Mucosa of descending colon (tissue), 3 donors: ENCODE measurements at regions not wholly inside any gene's neighbourhood (a gene's known extent, or its start where the extent isn't known, plus 50 kb on each side); places are given as distances from the start of the nearest gene placed in this dataset.

ENCODE experiments used
- ATAC-seq: fragments of 200-7000 bp; cut with Tn5 transposase; one replicate; pipeline ENCODE4 v1.9.1; 2020; ENCODE audit warnings: mild to moderate bottlenecking, moderate library complexity
- DNase-seq, 3 donors: peaks; one replicate each; pipeline ENCODE4 v3.0.0-alpha.2; 2020
- H3K36me3 ChIP-seq: fragments of 200-600 bp; one replicate; pipeline ENCODE4 v1.8.0; 2021; ENCODE audit warnings: low read depth, mild to moderate bottlenecking
- H3K4me1 ChIP-seq: fragments of 200-600 bp; one replicate; pipeline ENCODE4 v1.8.0; 2021; ENCODE audit warnings: low read depth, mild to moderate bottlenecking
- H3K4me3 ChIP-seq: fragments of 200-600 bp; one replicate; pipeline ENCODE4 v1.8.0; 2021; ENCODE audit warnings: mild to moderate bottlenecking
- H3K9me3 ChIP-seq: fragments of 200-600 bp; one replicate; pipeline ENCODE4 v1.8.0; 2021; ENCODE audit warnings: mild to moderate bottlenecking
- intact Hi-C, 2 donors: fragments of 100-400 bp; cut with DNase I in 1 of 2; cut with micrococcal nuclease in 1 of 2; formaldehyde crosslinking; loops; one replicate each; pipeline versions ENCODE4 v1.11.0 to v1.11.1; 2022; cut with DNase I, micrococcal nuclease
- TF ChIP-seq, protein P1 (sequence below): fragments of 200-600 bp; IDR thresholded peaks from one replicate; pipeline ENCODE4 v1.8.0; 2022; ENCODE audit warnings: antibody characterized with exemption, mild to moderate bottlenecking
- donor health status: DM: no; HTN: no; CAD: no; lungs with moderate emphysema.
- donor health status: DM: no; HTN: no; CAD: no.
- donor health status: DM: no; HTN: yes; CAD: no.

DNA sequence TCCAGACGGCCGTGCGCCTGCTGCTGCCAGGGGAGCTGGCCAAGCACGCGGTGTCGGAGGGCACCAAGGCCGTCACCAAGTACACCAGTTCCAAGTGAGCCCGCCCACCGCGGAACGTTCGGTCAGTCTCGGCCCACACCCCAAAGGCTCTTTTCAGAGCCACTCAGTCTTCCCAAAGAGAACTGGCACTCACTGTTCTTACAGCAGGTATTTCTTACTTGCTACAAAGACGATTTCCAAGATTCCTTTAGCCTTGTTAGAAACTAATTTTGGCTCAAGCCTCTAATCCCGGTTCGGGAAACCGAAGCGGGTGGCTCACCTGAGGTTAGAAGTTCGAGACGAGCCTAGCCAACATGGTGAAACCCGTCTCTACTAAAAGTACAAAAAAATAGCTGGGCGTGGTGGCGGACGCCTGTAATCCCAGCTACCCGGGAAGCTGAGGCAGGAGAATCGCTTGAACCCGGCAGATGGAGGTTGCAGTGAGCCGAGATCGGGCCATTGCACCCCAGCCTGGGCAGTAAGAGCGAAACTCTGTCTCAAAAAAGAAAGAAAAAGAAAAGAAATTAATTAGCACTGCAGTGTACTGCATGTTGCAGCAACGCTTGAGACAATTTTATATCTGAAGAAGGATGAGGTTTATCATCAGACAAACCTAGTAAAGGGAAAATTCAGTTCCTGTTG lies 73.1 kb downstream of the OR2B2 start:
- no peaks in the 10 kb centered on the region for H3K36me3 ChIP-seq
- ATAC-seq, result peak; percentile 36
- DNase-seq, result peak in 2 of 3 donors; percentile 37 to 54
- TF ChIP-seq, protein P1, sequence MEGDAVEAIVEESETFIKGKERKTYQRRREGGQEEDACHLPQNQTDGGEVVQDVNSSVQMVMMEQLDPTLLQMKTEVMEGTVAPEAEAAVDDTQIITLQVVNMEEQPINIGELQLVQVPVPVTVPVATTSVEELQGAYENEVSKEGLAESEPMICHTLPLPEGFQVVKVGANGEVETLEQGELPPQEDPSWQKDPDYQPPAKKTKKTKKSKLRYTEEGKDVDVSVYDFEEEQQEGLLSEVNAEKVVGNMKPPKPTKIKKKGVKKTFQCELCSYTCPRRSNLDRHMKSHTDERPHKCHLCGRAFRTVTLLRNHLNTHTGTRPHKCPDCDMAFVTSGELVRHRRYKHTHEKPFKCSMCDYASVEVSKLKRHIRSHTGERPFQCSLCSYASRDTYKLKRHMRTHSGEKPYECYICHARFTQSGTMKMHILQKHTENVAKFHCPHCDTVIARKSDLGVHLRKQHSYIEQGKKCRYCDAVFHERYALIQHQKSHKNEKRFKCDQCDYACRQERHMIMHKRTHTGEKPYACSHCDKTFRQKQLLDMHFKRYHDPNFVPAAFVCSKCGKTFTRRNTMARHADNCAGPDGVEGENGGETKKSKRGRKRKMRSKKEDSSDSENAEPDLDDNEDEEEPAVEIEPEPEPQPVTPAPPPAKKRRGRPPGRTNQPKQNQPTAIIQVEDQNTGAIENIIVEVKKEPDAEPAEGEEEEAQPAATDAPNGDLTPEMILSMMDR, result no peak
- intact Hi-C loops, result no loop called here
- peaks cover 3% of the 10 kb centered on the region for H3K4me1 ChIP-seq
- peak overlapping the region; percentile 24 for H3K4me3 ChIP-seq
- H3K9me3 ChIP-seq, result no peaks in the 10 kb centered on the region

DNA sequence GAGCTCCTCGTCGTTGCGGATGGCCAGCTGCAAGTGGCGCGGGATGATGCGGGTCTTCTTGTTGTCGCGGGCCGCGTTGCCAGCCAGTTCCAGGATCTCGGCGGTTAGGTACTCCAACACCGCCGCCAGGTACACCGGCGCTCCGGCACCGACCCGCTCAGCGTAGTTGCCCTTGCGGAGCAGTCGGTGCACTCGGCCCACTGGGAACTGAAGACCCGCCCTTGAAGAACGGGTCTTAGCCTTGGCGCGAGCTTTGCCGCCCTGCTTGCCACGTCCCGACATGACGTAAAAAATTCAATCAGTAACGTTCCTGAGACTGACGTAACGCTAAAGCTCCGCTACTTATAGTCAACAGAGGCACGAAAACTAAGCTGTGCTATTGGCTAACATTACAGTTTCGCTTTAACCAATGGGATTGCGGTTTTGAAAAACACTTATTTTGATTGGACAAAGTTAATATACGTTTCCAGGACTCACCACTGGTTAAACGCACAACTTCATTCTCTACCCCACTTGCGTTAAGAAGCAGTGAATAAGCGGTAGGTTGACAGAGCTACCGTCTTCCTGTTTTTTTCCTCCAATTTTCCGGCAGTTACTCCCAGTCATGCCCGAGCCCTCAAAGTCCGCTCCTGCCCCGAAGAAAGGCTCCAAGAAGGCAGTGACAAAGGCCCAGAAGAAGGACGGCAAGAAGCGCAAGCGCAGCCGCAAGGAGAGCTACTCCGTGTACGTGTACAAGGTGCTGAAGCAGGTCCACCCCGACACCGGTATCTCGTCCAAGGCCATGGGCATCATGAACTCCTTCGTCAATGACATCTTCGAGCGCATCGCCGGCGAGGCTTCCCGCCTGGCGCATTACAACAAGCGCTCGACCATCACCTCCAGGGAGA lies 73.9 kb downstream of the OR2B2 start:
- ATAC-seq (peak; percentile 84), DNase-seq (peak; percentile 85 to 93 (median 87))
- TF ChIP-seq, protein P1, result no peak
- peak overlapping the region; percentile 33 for H3K4me3 ChIP-seq
- no peaks in the 10 kb centered on the region for H3K36me3 ChIP-seq
- no peaks in the 10 kb centered on the region for H3K9me3 ChIP-seq
- H3K4me1 ChIP-seq, result peaks cover 3% of the 10 kb centered on the region
- intact Hi-C loops, result no loop called here

DNA sequence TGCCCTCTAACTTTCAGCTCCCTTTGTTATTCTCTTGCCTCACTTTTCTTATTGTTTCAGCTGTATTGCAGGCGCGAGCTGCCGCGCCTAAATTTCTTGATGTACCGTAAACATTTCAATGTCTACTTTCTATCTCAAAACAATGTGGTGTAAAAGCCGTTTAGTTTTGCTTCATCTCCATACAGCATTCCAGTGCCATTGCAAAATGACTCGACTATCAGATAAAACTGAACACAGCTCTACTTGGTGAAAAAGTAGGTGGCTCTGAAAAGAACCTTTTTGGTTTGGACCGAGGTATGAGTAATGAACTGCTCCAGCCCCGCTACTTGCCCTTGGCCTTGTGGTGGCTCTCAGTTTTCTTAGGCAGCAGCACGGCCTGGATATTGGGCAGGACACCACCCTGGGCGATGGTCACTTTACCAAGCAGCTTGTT lies 74.6 kb downstream of the OR2B2 start:
- Histone ChIP-seq H3K36me3 (no peaks in the 10 kb centered on the region), H3K4me1 (peaks cover 3% of the 10 kb centered on the region), H3K4me3 (peak overlapping the region; percentile 33), H3K9me3 (no peaks in the 10 kb centered on the region)
- intact Hi-C loops, result no loop called here
- ATAC-seq (peak; percentile 29), DNase-seq (no peak)
- TF ChIP-seq, protein P1, result no peak

DNA sequence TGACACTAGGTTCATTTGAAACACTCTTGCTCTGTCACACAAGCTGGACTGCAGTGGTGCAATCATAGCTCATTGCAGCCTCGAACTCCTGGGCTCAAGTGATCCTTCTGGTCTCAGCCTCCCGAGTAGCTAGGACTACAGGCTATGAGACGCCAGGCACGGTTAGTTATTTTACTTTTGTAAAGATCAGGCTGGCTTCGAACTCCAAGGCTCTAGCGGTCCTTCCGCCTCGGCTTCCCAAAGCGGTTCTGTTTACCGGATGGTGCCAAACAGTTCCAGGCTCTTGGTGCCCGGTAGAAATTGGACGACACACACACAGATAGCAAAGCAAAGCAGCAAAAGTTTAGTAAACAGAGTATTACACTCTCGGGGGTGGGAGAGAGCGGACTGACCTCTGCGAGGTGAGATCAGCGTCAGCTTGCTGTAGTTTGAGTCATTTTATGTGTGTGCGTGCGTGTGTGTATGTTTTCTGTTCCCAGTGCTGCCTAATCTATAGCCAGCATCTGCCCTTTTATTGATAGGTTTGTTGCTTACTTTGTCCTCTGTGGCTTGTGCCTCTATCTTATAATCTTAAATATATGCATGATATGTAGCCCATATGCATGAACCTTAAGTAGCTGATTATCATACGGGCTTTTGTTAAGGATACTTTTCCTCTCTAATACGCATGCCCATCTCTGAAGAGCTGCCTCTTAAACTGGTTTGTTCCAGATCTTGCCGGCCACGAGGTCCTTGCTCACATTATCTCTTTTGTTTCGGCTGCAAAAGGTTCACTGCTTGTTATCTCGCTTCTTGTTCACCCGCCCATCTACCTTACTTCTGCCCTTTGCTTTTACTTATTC lies 75.2 kb downstream of the OR2B2 start:
- ATAC-seq (peak; percentile 69), DNase-seq (peak; percentile 64 to 82 (median 64))
- TF ChIP-seq, protein P1, result no peak
- Histone ChIP-seq H3K36me3 (no peaks in the 10 kb centered on the region), H3K4me3 (peak overlapping the region; percentile 33), H3K9me3 (no peaks in the 10 kb centered on the region), H3K4me1 (peaks cover 5% of the 10 kb centered on the region)
- intact Hi-C loops, result no loop called here

DNA sequence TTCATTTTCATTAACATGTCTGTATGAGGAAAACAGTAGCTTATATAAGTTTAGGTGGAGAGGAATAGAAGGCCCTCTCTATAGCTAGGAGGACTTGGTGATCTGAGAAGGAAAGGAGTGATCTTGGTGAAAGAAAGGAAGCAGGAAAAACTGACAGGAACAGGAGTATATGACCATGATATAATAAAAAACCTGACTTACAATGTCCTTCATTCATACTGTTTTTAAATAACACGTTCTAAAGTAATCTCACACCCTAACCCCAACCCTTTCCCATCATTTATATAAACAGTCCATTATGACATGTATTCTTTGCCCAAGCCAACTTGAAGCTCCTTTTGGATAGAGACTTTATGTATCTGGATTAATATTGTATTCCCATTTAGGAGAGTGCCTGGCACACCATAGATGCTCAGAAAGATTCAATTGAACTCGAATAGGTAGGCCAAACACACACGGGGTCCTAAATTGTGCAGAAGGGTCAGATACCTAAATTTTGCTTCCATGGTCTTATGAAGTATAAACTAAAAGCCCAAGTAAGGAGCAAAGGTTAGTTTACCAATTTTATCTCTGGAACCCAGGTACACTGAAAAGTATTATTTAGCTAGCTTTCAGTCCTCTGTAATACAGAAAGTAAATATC lies 75.9 kb downstream of the OR2B2 start:
- ATAC-seq (no peak), DNase-seq (peak in 1 of 3 donors; percentile 19)
- Histone ChIP-seq H3K36me3 (no peaks in the 10 kb centered on the region), H3K4me3 (no peak overlapping the region), H3K4me1 (peaks cover 8% of the 10 kb centered on the region), H3K9me3 (no peaks in the 10 kb centered on the region)
- TF ChIP-seq, protein P1, result no peak
- intact Hi-C loops, result no loop called here
